PC-3 (cell line): ENCODE measurements at regions not wholly inside any gene's neighbourhood (a gene's known extent, or its start where the extent isn't known, plus 50 kb on each side); places are given as distances from the start of the nearest gene placed in this dataset.

Source experiments
- ATAC-seq: fragments of 200-7000 bp; cut with Tn5 transposase; 2 replicates; pipeline ENCODE4 v1.9.1; 2020; ENCODE audit warnings: mild to moderate bottlenecking, moderate library complexity
- BruUV-seq: library from RNA; stranded (reverse); fragments of 400-500 nt; replicated peaks from 2 replicates; lab custom pipeline; 2021; lab: Mats Ljungman, UMichigan
- CTCF ChIA-PET: fragments of 300-600 bp; sonication (Branson Sonifier 250); formaldehyde crosslinking; loops from one replicate; lab custom pipeline; 2022; ENCODE audit warnings: antibody characterized with exemption; lab: Charles Lee
- POLR2A ChIA-PET: fragments of 300-600 bp; sonication (Branson Sonifier 250); formaldehyde crosslinking; loops from one replicate; lab custom pipeline; 2022; ENCODE audit warnings: antibody characterized with exemption; ENCODE audit not compliant: unreplicated experiment; lab: Charles Lee
- DNase-seq: peaks from one replicate; pipeline ENCODE4 v3.0.0-alpha.2; 2015
- H2AFZ ChIP-seq: fragments of 300-600 bp; sonication (generic); 2 replicates; pipeline ENCODE4 v1.6.0; 2016; ENCODE audit warnings: antibody characterized with exemption, low read length
- H3F3A ChIP-seq: fragments of 300-600 bp; sonication (generic); one replicate; pipeline ENCODE4 v1.6.0; 2017; ENCODE audit warnings: antibody characterized with exemption, low read length, control low read depth, mild to moderate bottlenecking; ENCODE audit not compliant: unreplicated experiment
- H3K27ac ChIP-seq: fragments of 300-600 bp; sonication (generic); 2 replicates; pipeline ENCODE4 v1.5.1; 2016; ENCODE audit warnings: mild to moderate bottlenecking, low read length
- H3K27me3 ChIP-seq: fragments of 300-600 bp; sonication (generic); 2 replicates; pipeline ENCODE4 v1.6.1; 2016; ENCODE audit warnings: low read length, mixed read lengths
- H3K36me3 ChIP-seq: fragments of 300-600 bp; sonication (generic); 2 replicates; pipeline ENCODE4 v1.6.1; 2016; ENCODE audit warnings: low read depth, mixed run types, low read length, mixed read lengths
- H3K4me1 ChIP-seq: fragments of 300-600 bp; sonication (generic); 2 replicates; pipeline ENCODE4 v1.5.1; 2016; ENCODE audit warnings: low read length; ENCODE audit not compliant: insufficient read depth
- H3K4me2 ChIP-seq: fragments of 300-600 bp; sonication (generic); 2 replicates; pipeline ENCODE4 v1.6.0; 2016; ENCODE audit warnings: low read length
- H3K4me3 ChIP-seq: fragments of 300-600 bp; sonication (generic); 2 replicates; pipeline ENCODE4 v1.5.1; 2016; ENCODE audit warnings: mild to moderate bottlenecking, low read length, mixed read lengths
- H3K79me2 ChIP-seq: fragments of 300-600 bp; sonication (generic); 2 replicates; pipeline ENCODE4 v1.6.1; 2017; ENCODE audit warnings: low read length, mixed read lengths
- H3K9ac ChIP-seq: fragments of 300-600 bp; sonication (generic); 2 replicates; pipeline ENCODE4 v1.6.0; 2016; ENCODE audit warnings: mild to moderate bottlenecking, low read length
- H3K9me2 ChIP-seq: fragments of 300-600 bp; sonication (generic); replicated peaks from 2 replicates; pipeline ENCODE4 v1.6.1; 2016; ENCODE audit warnings: mixed run types, low read length, mixed read lengths
- H3K9me3 ChIP-seq: fragments of 300-600 bp; sonication (generic); 2 replicates; pipeline ENCODE4 v1.6.1; 2016; ENCODE audit warnings: low read length, mixed read lengths
- H4K20me1 ChIP-seq: fragments of 300-600 bp; sonication (generic); 2 replicates; pipeline ENCODE4 v1.6.1; 2016; ENCODE audit warnings: low read length, mixed read lengths
- CTCF ChIP-seq: fragments of 300-600 bp; sonication (generic); conservative IDR thresholded peaks from 2 replicates; pipeline ENCODE4 v1.5.1; 2017; ENCODE audit warnings: antibody characterized with exemption, low read depth, mild to moderate bottlenecking, low read length
- EZH2 ChIP-seq: fragments of 300-600 bp; sonication (generic); IDR thresholded peaks from one replicate; pipeline ENCODE4 v1.6.1; 2017; ENCODE audit warnings: antibody characterized with exemption, mild to moderate bottlenecking, low read length; ENCODE audit not compliant: unreplicated experiment
- EZH2phosphoT487 ChIP-seq: fragments of 300-600 bp; sonication (generic); IDR thresholded peaks from 2 replicates; pipeline ENCODE4 v1.6.1; 2018; ENCODE audit warnings: mild to moderate bottlenecking, antibody characterized with exemption, low read length, borderline replicate concordance
- intact Hi-C: fragments of 100-400 bp; cut with micrococcal nuclease; formaldehyde crosslinking; loops from 2 replicates; pipeline ENCODE4 v1.9.0; 2023

GRCh38 chr2:11068856-11069526 lies 86.3 kb upstream of the SLC66A3 start:
- Histone ChIP-seq H2AFZ (no peak overlapping the region), H3K9ac (no peak overlapping the region), H3K79me2 (no peaks in the 10 kb centered on the region), H3K36me3 (no peaks in the 10 kb centered on the region), H3K27me3 (peaks cover 17% of the 10 kb centered on the region), H3K27ac (no peak overlapping the region), H4K20me1 (no peaks in the 10 kb centered on the region), H3F3A (no peaks in the 10 kb centered on the region), H3K9me3 (no peaks in the 10 kb centered on the region), H3K9me2 (no peaks in the 10 kb centered on the region), H3K4me2 (no peak overlapping the region), H3K4me1 (peaks cover 15% of the 10 kb centered on the region), H3K4me3 (no peak overlapping the region)
- TF ChIP-seq CTCF (no peak), EZH2phosphoT487 (no peak), EZH2 (no peak)
- DNase-seq (no peak), ATAC-seq (no peak)
- no TSS peak for BruUV-seq
- ChIA-PET CTCF (no interaction called here), POLR2A (no interaction called here)
- intact Hi-C loops: no loop called here

GRCh38 chr2:11069566-11070185 lies 85.6 kb upstream of the SLC66A3 start:
- H3K9me2 ChIP-seq: no peaks in the 10 kb centered on the region
- no peak overlapping the region for H3K9ac ChIP-seq
- ChIA-PET POLR2A (no interaction called here), CTCF (no interaction called here)
- no peaks in the 10 kb centered on the region for H3F3A ChIP-seq
- no peaks in the 10 kb centered on the region for H3K79me2 ChIP-seq
- H2AFZ ChIP-seq: no peak overlapping the region
- peaks cover 12% of the 10 kb centered on the region for H3K27me3 ChIP-seq
- no peak overlapping the region for H3K4me2 ChIP-seq
- no TSS peak for BruUV-seq
- intact Hi-C loops: no loop called here
- TF ChIP-seq EZH2phosphoT487 (no peak), EZH2 (no peak), CTCF (no peak)
- DNase-seq (no peak), ATAC-seq (no peak)
- H3K4me1 ChIP-seq: peaks cover 16% of the 10 kb centered on the region
- H3K27ac ChIP-seq: no peak overlapping the region
- H3K9me3 ChIP-seq: no peaks in the 10 kb centered on the region
- no peaks in the 10 kb centered on the region for H3K36me3 ChIP-seq
- H4K20me1 ChIP-seq: no peaks in the 10 kb centered on the region
- no peak overlapping the region for H3K4me3 ChIP-seq

DNA sequence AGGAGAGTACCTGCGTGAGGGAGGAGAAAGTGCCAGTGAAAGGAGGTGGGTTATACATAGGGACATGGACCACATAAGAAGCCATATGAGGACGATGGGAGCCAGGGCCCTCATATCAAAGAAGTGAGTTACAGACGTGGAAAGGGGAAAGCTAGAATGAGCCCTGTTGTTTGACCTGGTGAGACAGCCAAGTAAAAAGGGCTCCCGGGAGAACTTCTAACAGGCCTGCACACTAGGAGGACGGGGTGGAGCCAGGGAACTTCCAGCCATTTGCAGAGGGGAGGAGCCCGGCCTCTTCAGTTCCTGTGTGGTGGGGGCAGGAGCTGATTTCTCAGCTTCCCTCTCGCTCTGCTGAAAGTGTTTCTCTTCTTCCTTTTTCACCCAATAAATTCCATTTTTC lies 84.1 kb upstream of the SLC66A3 start:
- Histone ChIP-seq H3K4me3 (no peak overlapping the region), H2AFZ (no peak overlapping the region), H3K9me2 (no peaks in the 10 kb centered on the region), H3K9ac (no peak overlapping the region), H3K4me2 (no peak overlapping the region), H3K79me2 (no peaks in the 10 kb centered on the region), H4K20me1 (no peaks in the 10 kb centered on the region), H3F3A (no peaks in the 10 kb centered on the region), H3K4me1 (peaks cover 16% of the 10 kb centered on the region), H3K36me3 (no peaks in the 10 kb centered on the region), H3K9me3 (no peaks in the 10 kb centered on the region), H3K27ac (no peak overlapping the region), H3K27me3 (peaks cover 2% of the 10 kb centered on the region; the same call in 1 of the 2 replicates)
- no peak for DNase-seq
- ChIA-PET POLR2A (no interaction called here), CTCF (no interaction called here)
- no peak for TF ChIP-seq EZH2
- intact Hi-C loops: no loop called here
- ATAC-seq: no peak
- no TSS peak for BruUV-seq
